GM21528 (cell line): ENCODE measurements at regions not wholly inside any gene's neighbourhood (a gene's known extent, or its start where the extent isn't known, plus 50 kb on each side); places are given as distances from the start of the nearest gene placed in this dataset.

Source experiments
- ATAC-seq: cut with Tn5 transposase; IDR thresholded peaks from one replicate; pipeline ENCODE4 v1.9.1; 2021; ENCODE audit warnings: mild to moderate bottlenecking, moderate library complexity; ENCODE audit not compliant: unreplicated experiment, low FRiP score

DNA sequence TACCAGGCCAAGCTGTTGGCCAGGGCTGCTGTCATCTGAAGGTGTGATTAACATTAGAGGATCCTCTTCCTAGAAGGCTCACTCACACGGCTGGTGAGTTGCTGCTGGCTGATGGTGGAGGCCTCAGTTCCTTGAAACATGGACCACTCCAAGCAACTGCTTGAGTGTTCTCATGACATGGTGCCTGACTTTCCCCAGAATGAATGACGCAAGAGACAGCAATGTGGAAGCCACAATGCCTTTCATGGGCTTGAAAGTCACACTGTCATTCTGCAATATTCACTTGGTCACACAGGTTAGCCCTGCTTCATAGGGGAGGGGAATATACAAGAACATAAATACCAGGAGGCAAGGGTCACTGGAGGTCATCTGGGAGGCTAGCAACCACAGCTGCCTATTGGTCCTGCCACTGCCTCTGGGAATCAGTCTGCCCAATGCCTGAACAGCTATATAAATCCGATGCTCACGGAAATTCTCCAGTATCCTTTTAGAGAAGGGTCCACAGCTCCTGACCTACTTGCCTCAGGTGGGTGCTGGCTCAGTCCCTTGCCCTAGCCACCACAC lies 97.1 kb upstream of the MAML3 start:
- no peak for ATAC-seq

DNA sequence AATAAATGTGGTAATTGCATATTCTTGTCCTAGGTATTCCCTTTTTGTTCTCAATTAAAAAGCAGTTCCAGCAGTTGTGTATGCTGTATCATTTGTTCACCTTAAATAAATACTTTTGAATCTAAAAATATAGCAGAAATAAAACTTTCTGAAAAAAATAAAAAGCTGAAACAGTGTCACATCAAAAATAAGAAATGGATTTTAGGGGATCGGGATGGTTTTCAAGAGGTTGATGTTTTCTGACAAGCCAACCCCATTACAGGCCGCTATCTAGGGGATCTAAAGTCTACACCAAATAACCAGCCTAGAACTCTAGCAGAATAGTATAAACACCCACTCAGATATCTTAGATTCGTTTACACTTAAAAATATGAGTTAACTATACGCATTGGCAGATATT lies 95.4 kb upstream of the MAML3 start:
- ATAC-seq = no peak

DNA sequence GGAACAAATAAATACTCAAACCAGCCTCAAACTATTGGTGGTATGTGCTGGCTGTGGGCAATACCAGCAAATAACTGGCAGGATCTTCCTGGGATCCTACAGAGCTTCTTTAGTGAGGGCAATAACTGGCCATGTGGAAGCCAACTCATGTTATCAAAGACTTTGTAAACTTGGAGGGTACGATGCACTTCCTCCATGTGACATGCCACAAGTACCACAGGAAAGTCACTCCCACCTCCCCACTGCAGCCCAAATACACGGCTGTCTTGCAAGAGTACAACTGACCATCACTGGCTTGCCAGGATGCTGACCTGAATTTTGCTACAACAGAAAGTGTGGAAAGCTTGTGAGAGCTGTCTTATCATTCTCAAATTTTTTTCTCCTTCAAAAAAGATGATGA lies 93.3 kb upstream of the MAML3 start:
- ATAC-seq = no peak

DNA sequence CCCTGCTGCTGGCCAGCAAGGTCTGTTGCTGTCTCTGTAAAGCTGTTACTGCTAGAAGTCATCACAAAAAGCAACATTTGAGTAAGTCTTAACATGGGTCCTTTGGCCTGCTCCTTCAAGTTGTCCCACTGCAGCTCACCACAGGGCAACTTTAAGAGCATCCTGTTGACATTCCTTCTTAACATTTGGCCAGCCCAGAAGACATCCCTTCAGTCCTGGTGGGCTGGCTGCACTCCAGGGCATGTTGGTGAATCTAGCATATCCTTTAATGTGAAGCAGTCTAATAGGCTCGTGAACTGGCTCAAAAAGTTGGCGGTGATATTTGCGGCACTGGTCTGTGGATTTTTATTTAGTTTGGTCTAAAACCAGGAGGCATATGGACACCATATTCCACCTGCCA lies 92.2 kb upstream of the MAML3 start:
- no peak for ATAC-seq

DNA sequence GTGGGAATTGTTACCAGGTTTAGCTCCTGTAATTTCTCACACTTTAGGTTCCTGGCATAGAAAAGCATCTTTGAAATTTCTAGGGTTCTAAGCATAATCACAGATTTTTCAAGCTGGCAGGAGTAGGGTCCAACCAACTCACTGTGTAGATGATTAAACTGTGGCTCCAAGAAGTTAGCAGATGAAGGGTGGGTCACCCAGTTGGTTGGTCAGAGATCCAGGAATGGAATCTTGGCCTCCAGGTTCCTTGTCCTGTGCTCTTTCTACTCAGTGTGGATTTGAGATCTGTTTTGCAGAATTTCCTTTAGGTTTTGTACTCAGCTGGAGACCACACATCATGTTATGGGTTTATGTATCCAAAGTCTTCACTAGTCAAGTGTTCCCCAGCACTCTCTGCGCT lies 90.3 kb upstream of the MAML3 start:
- ATAC-seq = no peak

DNA sequence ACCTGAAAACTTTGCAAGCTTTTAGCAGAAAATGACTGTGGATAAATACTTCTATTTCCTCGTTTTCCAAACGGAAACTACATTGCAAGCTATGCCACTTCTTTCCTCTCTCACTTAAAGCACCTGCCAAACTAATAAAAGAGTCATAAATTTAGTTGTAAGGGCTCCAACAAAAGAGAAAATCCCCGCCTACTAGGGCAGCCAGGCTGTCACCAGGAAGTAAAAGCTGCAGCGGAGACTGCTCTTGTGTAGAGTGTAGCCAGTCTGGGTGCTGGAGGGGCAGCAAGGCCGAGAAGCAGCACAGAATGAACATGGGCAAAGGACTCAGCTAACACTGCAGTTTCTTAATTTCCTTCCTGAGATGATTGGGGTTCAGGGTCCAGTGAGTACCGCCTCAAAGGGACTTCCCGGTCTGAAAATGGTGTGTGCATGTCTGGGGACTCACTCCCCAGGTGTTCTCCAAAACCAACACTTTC lies 89.3 kb upstream of the MAML3 start:
- ATAC-seq = peak; percentile 85

DNA sequence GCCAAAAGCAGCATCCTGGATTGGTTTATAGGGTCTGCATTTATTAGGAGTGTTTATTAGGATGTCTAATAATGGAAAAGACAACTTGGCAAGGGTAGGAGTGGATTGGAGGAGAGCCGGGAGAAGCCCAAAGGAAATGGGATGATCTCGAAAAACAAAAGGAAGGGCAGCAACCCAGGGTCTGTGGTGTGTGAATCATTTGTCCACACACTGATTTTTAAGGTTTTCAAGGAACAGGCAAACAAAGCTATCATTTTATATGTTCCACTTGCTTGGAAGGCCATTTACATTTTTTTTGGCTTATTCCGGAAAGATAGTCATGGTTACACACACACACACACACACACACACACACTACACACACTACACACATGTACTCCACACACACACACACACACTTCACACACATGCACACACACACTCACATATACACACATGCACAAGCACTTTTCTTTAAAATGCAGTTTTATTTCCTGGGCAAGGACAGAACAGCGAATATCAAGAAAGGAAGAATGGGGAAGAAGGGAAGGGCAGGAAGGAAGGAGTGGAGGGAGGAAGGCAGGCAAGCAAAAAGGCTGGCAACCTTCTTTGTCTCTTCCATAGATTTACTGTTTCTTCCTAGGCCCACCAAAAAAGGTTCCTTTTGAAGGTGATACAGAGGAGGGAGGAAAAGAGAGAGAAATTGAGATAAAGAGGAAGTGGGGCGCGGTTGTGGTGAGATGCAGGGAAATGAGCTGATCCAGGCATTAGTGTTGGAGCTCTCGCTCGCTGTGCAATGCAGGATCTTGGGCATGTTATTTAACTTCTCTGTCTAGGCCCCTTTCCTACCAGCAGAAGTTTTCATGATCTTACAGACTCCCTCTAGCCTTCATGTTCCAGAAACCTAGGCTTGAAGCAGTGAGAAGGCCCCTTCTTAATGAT lies 88.6 kb upstream of the MAML3 start:
- ATAC-seq = peak; percentile 60

DNA sequence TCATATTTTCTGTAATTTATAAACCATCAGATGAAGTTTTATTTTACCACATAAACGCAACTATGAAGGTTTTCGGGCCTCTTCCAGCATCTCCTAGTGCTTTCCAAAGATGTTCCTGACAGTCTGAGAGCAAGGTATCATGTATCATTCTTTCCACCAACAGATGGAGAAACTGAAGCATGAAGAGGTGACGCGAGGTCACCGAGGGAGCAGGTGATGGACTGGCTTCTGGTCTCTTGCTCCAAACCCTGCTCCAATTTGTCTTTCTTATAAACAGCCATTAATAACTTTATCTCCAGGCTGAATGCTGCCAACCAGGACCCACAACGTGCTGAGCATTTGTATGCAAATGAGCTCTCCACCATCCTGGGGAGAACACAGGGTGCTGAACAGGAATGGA lies 86.3 kb upstream of the MAML3 start:
- no peak for ATAC-seq

DNA sequence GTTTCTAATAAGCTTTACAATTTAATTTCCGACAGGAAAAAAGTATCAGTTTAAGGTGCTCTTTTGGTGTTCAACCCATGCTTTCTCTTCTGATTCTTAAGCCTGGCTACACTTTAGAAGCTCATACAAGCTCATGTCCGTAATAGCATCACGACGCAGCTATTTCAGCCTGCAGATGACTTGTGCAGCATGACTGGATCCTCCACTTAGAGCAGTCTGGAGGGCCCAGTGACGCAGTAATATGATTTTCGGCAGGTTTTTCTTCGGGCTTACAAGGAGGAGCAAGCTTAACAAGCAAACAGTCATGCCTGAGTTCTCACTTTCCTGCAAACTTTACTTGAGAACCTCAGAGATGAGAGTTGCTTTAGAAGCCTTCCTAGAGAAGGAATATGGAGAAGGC lies 85.3 kb upstream of the MAML3 start:
- no peak for ATAC-seq

DNA sequence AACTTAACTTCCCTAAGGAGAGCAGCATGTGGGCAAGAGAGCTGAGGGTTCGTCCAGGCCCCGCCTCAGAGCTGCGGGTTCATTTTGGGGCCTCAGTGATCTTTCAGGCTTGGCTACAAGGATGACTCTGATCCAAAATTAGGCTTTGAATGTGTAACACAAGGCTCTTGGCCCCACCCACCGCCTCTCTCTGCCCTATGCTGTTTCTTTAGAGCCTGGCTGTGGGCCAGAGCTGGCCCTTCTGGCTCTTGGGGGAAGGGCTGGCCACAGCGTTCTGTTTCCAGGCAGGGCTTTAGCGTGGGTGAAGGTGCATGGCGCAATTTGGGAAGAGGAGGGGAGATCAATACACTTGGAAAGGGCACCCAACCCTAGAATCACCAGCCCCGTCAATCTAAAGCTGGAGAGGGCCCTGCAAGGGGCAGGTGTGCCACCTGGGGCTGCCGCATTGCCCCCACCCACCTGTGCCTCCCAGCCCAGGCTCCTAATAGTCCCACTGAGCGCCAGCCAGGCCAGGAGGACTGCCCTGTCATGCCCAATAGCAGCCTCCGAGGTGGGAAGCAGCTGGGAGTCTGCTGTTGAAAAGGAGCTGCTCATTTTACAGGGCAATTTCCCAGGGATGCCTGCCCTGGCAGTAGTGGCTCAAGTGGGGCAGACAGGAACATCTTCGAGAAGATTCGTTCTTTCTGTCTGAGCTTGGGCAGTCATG lies 84.5 kb upstream of the MAML3 start:
- ATAC-seq = no peak

DNA sequence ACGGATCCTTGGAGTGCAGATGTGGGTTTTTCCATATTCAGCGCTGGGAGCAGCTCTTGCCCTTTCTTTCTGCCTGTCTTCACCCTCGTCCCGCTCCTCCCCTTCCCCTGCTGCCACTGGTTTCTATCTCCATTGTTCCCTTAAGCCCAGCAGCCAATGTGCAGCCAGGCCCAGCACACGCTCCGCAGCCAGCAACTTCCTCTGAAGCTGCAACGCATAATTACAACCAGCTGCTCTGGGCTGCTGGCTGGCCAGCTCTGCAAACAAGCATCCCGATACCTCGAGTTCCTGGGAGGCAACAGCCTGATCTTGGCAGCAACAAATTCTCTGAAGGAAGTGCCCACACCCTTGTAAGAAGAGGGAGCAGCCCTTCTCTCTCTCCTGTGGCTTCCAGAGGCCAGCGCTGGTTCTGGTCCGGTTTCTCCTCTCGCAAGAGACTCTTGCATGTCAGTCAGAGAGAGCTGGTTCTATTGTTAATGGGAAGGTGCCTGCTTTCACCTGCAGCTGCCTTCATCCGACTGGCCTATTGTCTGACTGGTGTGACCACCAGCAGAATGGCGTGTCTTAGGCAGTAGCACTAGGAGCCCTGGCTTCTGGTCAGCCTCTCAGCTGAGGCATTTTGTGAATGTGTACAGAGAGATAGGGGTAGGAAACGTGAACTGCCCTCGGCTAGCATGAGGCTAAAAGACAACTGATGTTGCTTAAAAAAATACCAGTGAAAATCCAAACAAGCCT lies 83.8 kb upstream of the MAML3 start:
- no peak for ATAC-seq

DNA sequence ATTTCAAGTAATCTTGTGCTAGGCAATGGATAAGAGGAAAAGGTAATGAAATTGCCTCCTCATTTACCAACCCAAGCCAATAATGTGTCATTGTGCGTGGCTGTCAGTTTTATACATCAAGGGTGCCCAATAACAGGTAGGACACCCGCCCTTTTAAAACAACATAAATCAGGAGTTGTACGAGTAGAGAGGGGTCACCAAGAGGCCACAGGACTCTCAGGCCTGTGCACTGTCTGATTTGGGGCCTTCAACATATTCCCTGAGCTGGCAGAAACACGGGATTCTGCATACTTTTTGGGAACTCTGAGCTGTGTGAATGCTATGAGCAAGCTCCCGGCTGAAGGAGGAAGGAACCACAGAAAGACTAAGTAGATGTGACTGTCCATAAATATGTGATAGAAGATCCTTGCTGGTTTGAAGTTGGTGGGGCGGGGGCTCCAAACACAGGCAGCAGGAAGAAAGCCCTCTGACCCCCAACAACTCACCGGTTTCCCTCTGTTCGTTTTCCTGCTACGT lies 82.7 kb upstream of the MAML3 start:
- ATAC-seq = no peak

DNA sequence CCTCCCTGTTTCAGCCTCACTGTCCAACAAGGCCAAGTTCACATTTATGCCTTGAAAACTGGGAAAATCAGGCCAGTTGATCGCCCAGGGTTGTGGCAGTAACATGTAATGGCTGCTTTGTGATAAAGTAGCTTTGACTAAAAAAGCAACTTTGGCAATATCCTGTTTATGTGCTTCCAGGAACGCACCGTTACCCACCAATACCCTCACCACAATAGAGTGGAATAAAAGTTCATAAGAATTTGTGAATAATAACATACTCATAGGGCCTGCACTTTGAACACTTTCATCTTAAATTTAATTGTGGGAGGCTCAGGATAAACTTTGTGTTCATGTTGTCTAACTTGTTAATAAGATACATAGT lies 80.7 kb upstream of the MAML3 start:
- ATAC-seq = no peak

DNA sequence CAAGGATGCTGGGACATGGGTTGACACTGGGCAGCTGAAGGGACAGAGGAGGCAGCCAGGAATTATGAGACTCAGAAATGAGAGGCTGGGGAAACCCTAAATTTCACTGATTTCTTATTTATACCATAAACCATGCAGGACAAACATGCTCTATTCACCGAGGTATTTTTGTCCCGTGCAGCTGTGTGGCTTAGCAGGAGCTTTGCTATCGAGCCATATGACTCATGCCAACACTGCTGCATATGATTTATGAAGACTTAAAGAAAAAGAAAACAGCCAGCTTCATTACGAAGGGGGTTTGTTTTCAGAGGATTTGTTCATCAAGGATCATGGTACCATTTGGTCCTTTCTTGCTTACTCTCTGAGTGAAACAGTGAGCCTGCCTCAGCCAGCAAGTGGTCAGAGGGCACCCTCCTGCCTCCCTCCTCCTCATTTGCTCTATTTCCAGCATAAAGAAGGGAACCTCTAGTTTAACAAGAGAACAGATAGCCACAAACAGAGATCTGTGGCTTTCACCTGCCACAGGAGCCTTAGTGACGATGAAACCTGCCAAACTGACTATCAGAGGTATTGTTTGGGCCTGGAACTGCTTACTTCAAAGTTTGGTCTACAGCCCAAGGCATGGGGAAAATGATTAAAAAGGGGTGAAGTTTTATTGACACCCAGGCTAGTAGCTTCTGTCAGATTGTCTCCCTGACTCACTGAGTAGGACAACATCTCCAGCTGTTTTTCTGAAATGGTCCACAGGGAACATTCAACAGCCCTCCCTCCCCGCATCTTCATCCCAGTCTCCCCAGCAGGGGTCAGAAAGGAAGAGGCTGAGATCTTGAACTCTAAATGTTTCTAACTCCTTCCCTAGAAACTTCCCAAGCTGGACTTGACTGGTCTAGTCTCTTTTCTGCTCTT lies 80.1 kb upstream of the MAML3 start:
- no peak for ATAC-seq

DNA sequence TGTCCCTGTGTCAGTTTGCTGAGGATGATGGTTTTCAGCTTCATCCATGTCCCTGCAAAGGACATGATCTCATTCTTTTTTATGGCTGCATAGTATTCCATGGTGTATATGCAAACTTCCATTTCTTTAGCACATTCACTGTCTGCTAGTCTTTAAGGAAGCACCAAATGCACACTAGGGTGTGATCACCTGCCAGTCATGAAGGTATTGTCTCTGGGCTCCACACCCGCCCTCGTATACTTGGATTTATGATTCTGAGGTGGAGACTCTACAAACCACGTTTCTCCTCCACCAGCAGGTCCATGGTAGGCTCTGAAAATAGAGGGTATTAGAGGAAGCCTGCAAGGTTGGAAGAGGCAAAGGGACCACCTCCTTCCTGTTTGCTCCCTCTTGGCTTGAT lies 75.9 kb upstream of the MAML3 start:
- no peak for ATAC-seq

DNA sequence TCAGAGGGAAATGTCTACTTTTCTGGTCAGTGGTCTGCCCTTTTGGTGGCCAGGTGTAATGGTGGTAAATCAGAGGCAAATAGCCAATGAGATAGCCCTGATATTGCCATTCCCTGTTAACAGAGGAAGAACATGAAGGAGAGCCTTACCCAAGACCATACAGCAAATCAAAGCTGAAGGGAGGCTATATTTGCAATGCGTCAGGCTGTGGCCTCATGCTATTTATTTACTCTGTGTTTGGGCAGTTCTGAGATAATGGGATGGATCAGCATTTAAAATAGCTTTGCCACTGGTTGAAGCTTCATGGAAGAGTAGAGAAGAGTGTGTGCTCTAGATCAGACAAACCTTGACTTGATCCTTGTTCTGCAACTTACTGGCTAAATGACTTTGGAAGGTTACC lies 73.3 kb upstream of the MAML3 start:
- no peak for ATAC-seq

DNA sequence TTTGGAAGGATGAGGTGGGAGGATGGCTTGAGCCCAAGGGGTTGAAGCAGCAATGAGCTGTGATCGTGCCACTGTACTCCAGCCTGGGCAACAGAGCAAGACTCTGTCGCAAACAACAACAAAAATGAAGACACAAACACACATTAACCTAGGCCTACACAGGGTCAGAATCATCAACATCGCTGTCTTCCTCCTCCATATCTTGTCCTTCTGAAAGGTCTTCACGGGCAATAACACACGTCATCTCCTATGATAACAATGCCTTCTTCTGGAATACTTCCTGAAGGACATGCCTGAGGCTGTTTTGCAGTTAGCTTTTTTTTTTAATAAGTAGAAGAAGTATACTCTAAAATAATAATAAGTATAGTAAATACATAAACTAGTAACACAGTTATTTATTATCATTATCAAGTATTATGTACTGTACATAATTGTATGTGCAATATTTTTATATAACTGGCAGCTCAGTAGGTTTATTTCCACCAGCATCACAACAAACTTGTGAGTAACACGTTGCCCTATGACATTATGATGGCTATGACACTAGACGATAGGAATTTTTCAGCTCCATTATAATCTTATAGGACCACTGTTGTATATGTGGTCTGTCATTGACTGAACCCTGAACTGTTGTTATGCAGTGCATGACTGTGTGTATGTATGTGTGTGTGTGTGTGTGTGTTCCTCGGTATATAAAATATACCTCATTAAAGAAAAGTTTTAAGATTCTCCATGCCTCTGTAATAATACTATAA lies 69.2 kb upstream of the MAML3 start:
- ATAC-seq = no peak

DNA sequence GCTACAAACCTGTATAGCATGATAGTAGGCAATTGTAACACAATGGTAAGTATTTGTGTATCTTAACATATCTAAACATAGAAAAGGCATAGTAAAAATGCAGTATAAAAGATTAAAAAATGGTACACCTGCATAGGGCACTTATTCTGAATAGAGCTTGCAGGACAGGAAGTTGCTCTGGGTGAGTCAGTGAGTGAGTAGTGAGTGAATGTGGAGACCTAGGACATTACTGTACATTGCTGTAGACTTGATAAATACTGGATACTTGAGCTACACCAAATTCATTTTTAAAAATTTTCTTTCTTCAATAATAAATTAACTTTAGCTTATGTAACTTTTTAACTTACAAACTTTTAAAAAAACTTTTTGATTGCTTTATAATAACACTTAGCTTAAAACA lies 68.2 kb upstream of the MAML3 start:
- no peak for ATAC-seq

DNA sequence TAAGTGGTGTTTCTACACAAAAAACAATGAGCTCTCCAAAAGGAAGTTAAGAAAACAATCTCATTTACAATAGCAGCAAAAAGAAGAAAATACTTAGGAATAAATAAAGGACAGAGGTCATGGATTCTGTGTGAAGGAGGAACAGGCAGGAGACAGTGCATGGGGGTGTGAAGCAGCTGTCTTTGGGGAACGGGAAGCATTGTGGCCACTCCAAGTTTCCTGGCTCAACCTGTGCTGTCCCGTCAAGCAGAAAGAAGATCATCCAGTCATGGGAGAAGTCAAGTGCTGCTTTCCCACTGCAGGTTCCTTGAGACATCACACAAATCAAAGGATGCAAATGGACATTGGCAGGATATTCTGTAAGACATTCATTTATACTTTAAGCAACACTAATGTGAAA lies 66.1 kb upstream of the MAML3 start:
- no peak for ATAC-seq
